ENCODE measurements at regions not wholly inside any gene's neighbourhood (a gene's known extent, or its start where the extent isn't known, plus 50 kb on each side); places are given as distances from the start of the nearest gene placed in this dataset.
A peak's percentile ranks its signal among the peaks of the same experiment; 100 is the strongest.

- no peak for TF ChIP-seq CTCF (IDR thresholded peaks at IDR 0.05; ENCODE audit: low read length, missing control alignments)
- DNase-seq (ENCODE audit: low read depth) = no peak
- H3K4me3 ChIP-seq (replicated peaks; ENCODE audit: low read depth, low read length) = no peak overlapping the region
Observed at GRCh38 chr13:50576156-50576555, 267.3 kb downstream of the DLEU7 start.

GRCh38 chr13:50577806-50578205, 265.7 kb downstream of the DLEU7 start:
- TF ChIP-seq CTCF (IDR thresholded peaks at IDR 0.05; ENCODE audit: low read length, missing control alignments) = no peak
- no peak overlapping the region for H3K4me3 ChIP-seq (replicated peaks; ENCODE audit: low read depth, low read length)
- no peak for DNase-seq (ENCODE audit: low read depth)

DNA sequence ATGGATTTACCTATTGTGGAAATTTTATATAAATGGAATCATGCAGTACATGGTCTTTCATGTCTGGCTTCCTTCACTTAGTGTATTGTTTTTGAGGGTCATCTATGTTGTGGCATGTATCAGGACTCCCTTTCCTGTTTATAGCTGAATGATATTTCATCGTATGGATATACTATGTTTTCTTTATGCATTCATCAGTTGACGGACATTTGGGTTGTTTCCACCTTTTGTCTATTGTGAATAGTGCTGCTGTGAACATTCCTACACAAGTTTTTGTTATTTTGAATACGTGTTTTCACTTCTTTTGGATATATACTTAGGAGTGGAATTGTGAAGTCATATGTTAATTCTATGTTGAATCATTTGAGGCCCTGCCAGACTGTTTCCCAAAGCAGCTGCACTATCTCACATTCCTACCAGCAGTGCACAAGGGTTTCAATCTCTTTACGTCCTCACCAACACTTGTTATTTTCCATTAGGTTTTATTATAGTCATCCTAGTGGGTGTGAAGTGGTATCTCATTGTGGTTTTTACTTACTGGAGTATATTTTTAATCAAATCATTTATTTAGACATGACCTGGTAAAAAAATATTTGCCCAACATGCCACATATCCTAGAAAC, 262.7 kb downstream of the DLEU7 start:
- H3K4me3 ChIP-seq (replicated peaks; ENCODE audit: low read depth, low read length) = no peak overlapping the region
- TF ChIP-seq CTCF (IDR thresholded peaks at IDR 0.05; ENCODE audit: low read length, missing control alignments) = peak; percentile 32
- peak; percentile 87 for DNase-seq (ENCODE audit: low read depth)

GRCh38 chr13:50581586-50582196, 261.8 kb downstream of the DLEU7 start:
- no peak for DNase-seq (ENCODE audit: low read depth)
- no peak overlapping the region for H3K4me3 ChIP-seq (replicated peaks; ENCODE audit: low read depth, low read length)
- TF ChIP-seq CTCF (IDR thresholded peaks at IDR 0.05; ENCODE audit: low read length, missing control alignments) = no peak

- no peak for TF ChIP-seq CTCF (IDR thresholded peaks at IDR 0.05; ENCODE audit: low read length, missing control alignments)
- no peak for DNase-seq (ENCODE audit: low read depth)
- H3K4me3 ChIP-seq (replicated peaks; ENCODE audit: low read depth, low read length) = no peak overlapping the region
Observed at GRCh38 chr13:50584856-50585580, 258.5 kb downstream of the DLEU7 start.

DNA sequence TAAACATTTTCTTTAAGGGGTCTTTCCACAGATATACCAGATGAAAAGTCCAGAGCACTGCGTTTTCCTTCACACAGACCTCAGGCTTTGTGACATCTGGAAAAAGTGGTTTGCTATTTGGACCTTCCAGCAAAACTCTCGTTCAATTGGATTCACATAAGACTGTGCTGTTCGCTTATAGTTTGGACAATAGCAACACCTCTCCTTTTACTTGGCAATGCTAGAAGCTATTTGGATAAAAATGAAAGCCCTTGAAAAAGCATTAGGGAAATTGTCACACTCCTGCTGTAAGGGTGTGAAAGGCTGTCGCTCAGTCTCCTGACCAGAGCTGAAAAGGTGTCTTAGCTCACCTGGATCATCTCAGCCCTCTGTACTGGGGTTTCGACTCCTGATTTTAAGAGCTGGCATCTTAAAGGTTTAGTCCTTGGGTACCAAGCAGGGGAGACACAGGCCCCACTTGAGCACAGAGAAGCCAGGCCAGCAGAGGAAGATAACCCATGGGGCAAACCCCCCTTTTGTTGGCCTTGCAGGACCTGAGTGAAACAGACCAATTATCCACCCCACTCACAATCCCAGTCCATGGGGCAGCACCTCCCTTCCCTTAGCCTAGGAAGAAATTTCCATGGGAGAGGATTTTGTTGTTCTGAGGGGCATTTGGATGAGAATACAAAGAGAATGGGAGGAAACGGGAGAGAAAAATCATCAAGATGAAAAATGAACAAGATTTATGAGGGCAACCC, 257.6 kb downstream of the DLEU7 start:
- TF ChIP-seq CTCF (IDR thresholded peaks at IDR 0.05; ENCODE audit: low read length, missing control alignments) = no peak
- DNase-seq (ENCODE audit: low read depth) = no peak
- no peak overlapping the region for H3K4me3 ChIP-seq (replicated peaks; ENCODE audit: low read depth, low read length)

All from fibroblast of pulmonary artery (primary cell).